ENCODE measurements at regions not wholly inside any gene's neighbourhood (a gene's known extent, or its start where the extent isn't known, plus 50 kb on each side); places are given as distances from the start of the nearest gene placed in this dataset.
A peak's percentile ranks its signal among the peaks of the same experiment; 100 is the strongest.
"Not testable (repeated sequence)": the region's sequence is repeated elsewhere in the genome, so short reads cannot be mapped to it uniquely, and the experiment has no call there.

- DNase-seq = no peak
Measured at GRCh38 chr17:55911186-55911585, 160.3 kb downstream of the PCTP start.

GRCh38 chr17:55925440-55925839 lies 174.6 kb downstream of the PCTP start:
- no peak for DNase-seq

GRCh38 chr17:55926276-55926990 lies 175.6 kb downstream of the PCTP start:
- DNase-seq = peak; percentile 58

GRCh38 chr17:55930291-55930809 lies 179.5 kb downstream of the PCTP start:
- no peak for DNase-seq

- DNase-seq = no peak
Measured at GRCh38 chr17:55931446-55931845, 180.6 kb downstream of the PCTP start.

- no peak for DNase-seq
Measured at GRCh38 chr17:55932973-55933372, 182.1 kb downstream of the PCTP start.

- DNase-seq = peak; percentile 69
Measured at GRCh38 chr17:55939181-55939810, 188.4 kb downstream of the PCTP start.

GRCh38 chr17:55959756-55960155 lies 193.5 kb upstream of the ANKFN1 start:
- no peak for DNase-seq

GRCh38 chr17:55961386-55961785 lies 191.9 kb upstream of the ANKFN1 start:
- DNase-seq = no peak

GRCh38 chr17:55962951-55963401 lies 190.3 kb upstream of the ANKFN1 start:
- no peak for DNase-seq

GRCh38 chr17:55964191-55964590 lies 189.1 kb upstream of the ANKFN1 start:
- no peak for DNase-seq

GRCh38 chr17:55965051-55965450 lies 188.2 kb upstream of the ANKFN1 start:
- DNase-seq = no peak

GRCh38 chr17:55969562-55970324 lies 183.5 kb upstream of the ANKFN1 start:
- no peak for DNase-seq

GRCh38 chr17:55978578-55978977 lies 174.7 kb upstream of the ANKFN1 start:
- DNase-seq = no peak

- no peak for DNase-seq
Measured at GRCh38 chr17:55983096-55983495, 170.2 kb upstream of the ANKFN1 start.

- no peak for DNase-seq
Measured at GRCh38 chr17:55986817-55987216, 166.5 kb upstream of the ANKFN1 start.

GRCh38 chr17:55988861-55989260 lies 164.4 kb upstream of the ANKFN1 start:
- DNase-seq = peak; percentile 56

- peak; percentile 88 for DNase-seq
Measured at GRCh38 chr17:55990332-55991006, 162.8 kb upstream of the ANKFN1 start.

GRCh38 chr17:55996826-55997225 lies 156.4 kb upstream of the ANKFN1 start:
- DNase-seq = no peak

GRCh38 chr17:56000411-56000810 lies 152.9 kb upstream of the ANKFN1 start:
- DNase-seq = no peak

- not testable (repeated sequence) for DNase-seq
Measured at GRCh38 chr17:56002656-56003055, 150.6 kb upstream of the ANKFN1 start.

- DNase-seq = peak; percentile 82
Measured at GRCh38 chr17:56009795-56010651, 143.3 kb upstream of the ANKFN1 start.

Data from NCI-H510A treated with DMSO at 0.1 percent for 48 hours (cell line).